Ovary (tissue), 7 donors: ENCODE measurements at regions not wholly inside any gene's neighbourhood (a gene's known extent, or its start where the extent isn't known, plus 50 kb on each side); places are given as distances from the start of the nearest gene placed in this dataset.

Experiments used
- DNase-seq, 5 donors: peaks; one replicate each; pipeline ENCODE4 v3.0.0-alpha.2; 2019 to 2020
- H3K27ac ChIP-seq, 2 donors: fragments of 200-600 bp; one replicate each; pipeline versions ENCODE4 v1.5.1 to v1.8.0; 2019 to 2022
- H3K27me3 ChIP-seq: fragments of 200-600 bp; one replicate; pipeline ENCODE4 v1.8.0; 2022
- H3K36me3 ChIP-seq: fragments of 200-600 bp; sonication (generic); one replicate; pipeline ENCODE4 v1.5.1; 2019
- H3K4me1 ChIP-seq: one replicate; pipeline ENCODE4 v1.8.1; 2013; ENCODE audit warnings: mild to moderate bottlenecking, moderate library complexity; ENCODE audit not compliant: insufficient read depth
- H3K4me3 ChIP-seq: fragments of 200-600 bp; sonication (generic); one replicate; pipeline ENCODE4 v1.5.1; 2017
- H3K9me3 ChIP-seq, 2 donors: fragments of 200-600 bp in 1 of 2; sonication (generic) in 1 of 2; one replicate each; pipeline versions ENCODE4 v1.5.1 to v1.8.1; 2013 to 2019; ENCODE audit warnings: mild to moderate bottlenecking in 1 of 2, moderate library complexity in 1 of 2
- CTCF ChIP-seq, 3 donors: fragments of 450-650 bp in 2 of 3; fragments of 200-600 bp in 1 of 3; IDR thresholded peaks; one replicate each; pipeline versions ENCODE4 v1.5.1 to v1.8.0; 2016 to 2022; ENCODE audit warnings: antibody characterized with exemption in 3 of 3, mild to moderate bottlenecking in 1 of 3
- EP300 ChIP-seq: sonication (generic); formaldehyde crosslinking; IDR thresholded peaks from one replicate; pipeline ENCODE4 v1.6.1; 2017; ENCODE audit warnings: antibody characterized with exemption
- POLR2A ChIP-seq: fragments of 450-650 bp; IDR thresholded peaks from one replicate; pipeline ENCODE4 v1.6.1; 2017; ENCODE audit warnings: antibody characterized with exemption, mild to moderate bottlenecking, moderate library complexity
- WGBS, 3 donors: extraction: QIAGEN DNeasy Blood & Tissue Kit in 1 of 3; methylation state at CpG; one replicate each; pipeline versions ENCODE4 v1.1.5 to v1.1.7; 2013 to 2017; 5-methylcytosine and 5-hydroxymethylcytosine counted together
- intact Hi-C, 4 donors: fragments of 100-400 bp; cut with DNase I; formaldehyde crosslinking; loops; one replicate each; pipeline versions ENCODE4 v1.11.0 to v1.15.1; 2022 to 2023
- donor health status: DM: no; HTN: no; CAD: no; lungs with moderate emphysema.
- donor health status: DM: no; HTN: no; CAD: no.
- donor health status: Bipolar disorder and iron deficiency.
- donor health status: DM: no; HTN: no; CAD: no.
- donor health status: DM: yes; HTN: yes; CAD: no.

GRCh38 chr4:96037705-96038104, 197.8 kb downstream of the PDHA2 start:
- H3K4me3 ChIP-seq: no peak overlapping the region
- TF ChIP-seq POLR2A (no peak), EP300 (no peak), CTCF (IDR thresholded peaks at IDR 0.05) (no peak)
- WGBS, 3 donors: 76 to 82% (median 79%) methylated on average over 2 of the region's 2 CpGs
- H3K27ac ChIP-seq: no peak overlapping the region
- no peaks in the 10 kb centered on the region for H3K9me3 ChIP-seq
- DNase-seq: no peak
- intact Hi-C loops: no loop called here
- H3K4me1 ChIP-seq: no peaks in the 10 kb centered on the region
- H3K36me3 ChIP-seq: no peaks in the 10 kb centered on the region
- no peaks in the 10 kb centered on the region for H3K27me3 ChIP-seq

- 0 to 6% (median 5%) methylated on average over 1 of the region's 1 CpG for WGBS, 3 donors
- Histone ChIP-seq H3K36me3 (no peaks in the 10 kb centered on the region), H3K27me3 (no peaks in the 10 kb centered on the region), H3K4me1 (no peaks in the 10 kb centered on the region), H3K4me3 (no peak overlapping the region), H3K27ac (no peak overlapping the region), H3K9me3 (no peaks in the 10 kb centered on the region)
- TF ChIP-seq EP300: no peak
- TF ChIP-seq POLR2A: no peak
- TF ChIP-seq CTCF (IDR thresholded peaks at IDR 0.05): no peak
- no peak for DNase-seq
- intact Hi-C loops: no loop called here
Observed at GRCh38 chr4:96039217-96039616, 199.3 kb downstream of the PDHA2 start.

GRCh38 chr4:96039803-96040436, 200.0 kb downstream of the PDHA2 start:
- TF ChIP-seq CTCF (IDR thresholded peaks at IDR 0.05): no peak
- TF ChIP-seq POLR2A: no peak
- no peak for TF ChIP-seq EP300
- Histone ChIP-seq H3K27ac (no peak overlapping the region), H3K9me3 (no peaks in the 10 kb centered on the region), H3K4me1 (no peaks in the 10 kb centered on the region), H3K27me3 (no peaks in the 10 kb centered on the region), H3K4me3 (no peak overlapping the region), H3K36me3 (no peaks in the 10 kb centered on the region)
- WGBS, 3 donors: 52 to 71% (median 67%) methylated on average over 2 of the region's 2 CpGs
- no peak for DNase-seq
- intact Hi-C loops: no loop called here

GRCh38 chr4:96044971-96045370, 205.1 kb downstream of the PDHA2 start:
- Histone ChIP-seq H3K27me3 (no peaks in the 10 kb centered on the region), H3K4me3 (no peak overlapping the region), H3K4me1 (no peaks in the 10 kb centered on the region), H3K27ac (no peak overlapping the region), H3K9me3 (no peaks in the 10 kb centered on the region), H3K36me3 (no peaks in the 10 kb centered on the region)
- WGBS, 3 donors: 78 to 83% (median 79%) methylated on average over 4 of the region's 4 CpGs
- intact Hi-C loops: no loop called here
- no peak for DNase-seq
- TF ChIP-seq POLR2A (no peak), EP300 (no peak), CTCF (IDR thresholded peaks at IDR 0.05) (no peak)
